Brain microvascular endothelial cell (primary cell): ENCODE measurements at regions not wholly inside any gene's neighbourhood (a gene's known extent, or its start where the extent isn't known, plus 50 kb on each side); places are given as distances from the start of the nearest gene placed in this dataset.

ENCODE experiments used
- DNase-seq: peaks from one replicate; pipeline ENCODE4 v3.0.0-alpha.2; 2020
- H3K27ac ChIP-seq: fragments of 250-450 bp; sonication (Bioruptor Pico); 2 replicates; pipeline ENCODE4 v1.5.1; 2020; ENCODE audit warnings: mild to moderate bottlenecking, moderate library complexity
- H3K27me3 ChIP-seq: fragments of 250-450 bp; sonication (Bioruptor Pico); replicated peaks from 2 replicates; pipeline ENCODE4 v1.5.1; 2020; ENCODE audit warnings: mild to moderate bottlenecking
- H3K36me3 ChIP-seq: fragments of 250-450 bp; sonication (Bioruptor Pico); replicated peaks from 2 replicates; pipeline ENCODE4 v1.5.1; 2020; ENCODE audit warnings: mild to moderate bottlenecking
- H3K4me3 ChIP-seq: 2 replicates; pipeline ENCODE4 v1.5.1; 2011; ENCODE audit warnings: low read depth, mild to moderate bottlenecking, control low read depth, low read length, moderate library complexity
- in situ Hi-C: cut with HindIII; loops from 2 replicates; pipeline ENCODE4 v1.10.0; 2017; ENCODE audit warnings: low sequenced_read_pairs, low pct_ligation_motif_present
- TF ChIP-seq, protein P1 (sequence below): IDR thresholded peaks from 2 replicates; pipeline ENCODE4 v1.5.1; 2011; ENCODE audit warnings: low read depth, mild to moderate bottlenecking, moderate library complexity, low read length, control low read depth, inconsistent platforms; ENCODE audit errors: missing control alignments

DNA sequence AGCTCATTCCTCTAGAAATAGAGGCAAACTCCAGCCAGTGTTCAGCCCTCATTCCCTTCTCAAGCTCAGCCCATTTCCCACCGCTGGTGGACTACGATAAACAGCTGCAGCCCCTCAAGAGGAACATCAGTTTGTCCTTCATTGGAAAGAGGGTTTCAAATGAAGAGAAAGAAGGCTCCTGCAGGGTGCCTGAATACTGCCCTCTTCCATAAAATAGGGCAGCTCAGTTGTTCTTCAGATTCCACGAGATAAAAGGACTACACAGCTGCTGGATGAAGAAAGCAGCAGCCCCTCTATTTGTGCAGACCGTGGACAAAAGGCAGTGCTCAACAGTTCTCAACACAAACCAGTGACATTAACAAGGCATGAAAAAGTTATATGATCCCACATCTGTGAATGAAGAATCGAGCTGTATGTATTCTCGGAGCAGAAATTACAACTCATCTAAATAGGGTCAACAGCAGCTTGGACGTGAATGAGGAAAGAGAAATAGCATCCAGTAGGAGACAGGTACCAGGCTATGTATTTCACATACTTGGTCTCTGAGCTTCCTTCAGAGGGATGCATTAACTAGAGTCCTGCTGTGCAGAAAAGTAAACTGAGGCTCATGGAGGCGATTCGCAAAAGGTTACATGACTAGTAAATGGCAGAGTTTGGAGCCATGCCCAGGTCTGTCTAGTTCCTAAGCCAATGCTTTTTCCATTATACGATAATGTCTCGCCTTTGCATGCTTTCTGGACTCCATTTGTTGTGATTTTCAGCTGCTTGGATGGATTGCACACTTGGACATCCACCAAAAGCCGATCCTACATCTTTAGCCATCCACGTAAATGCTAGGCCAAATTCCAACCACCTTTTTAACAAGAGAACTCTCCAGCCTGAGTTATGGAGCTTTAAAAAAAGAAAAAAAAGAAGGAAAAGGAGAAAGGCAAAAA, 301.2 kb upstream of the PPARGC1A start:
- TF ChIP-seq, protein P1, sequence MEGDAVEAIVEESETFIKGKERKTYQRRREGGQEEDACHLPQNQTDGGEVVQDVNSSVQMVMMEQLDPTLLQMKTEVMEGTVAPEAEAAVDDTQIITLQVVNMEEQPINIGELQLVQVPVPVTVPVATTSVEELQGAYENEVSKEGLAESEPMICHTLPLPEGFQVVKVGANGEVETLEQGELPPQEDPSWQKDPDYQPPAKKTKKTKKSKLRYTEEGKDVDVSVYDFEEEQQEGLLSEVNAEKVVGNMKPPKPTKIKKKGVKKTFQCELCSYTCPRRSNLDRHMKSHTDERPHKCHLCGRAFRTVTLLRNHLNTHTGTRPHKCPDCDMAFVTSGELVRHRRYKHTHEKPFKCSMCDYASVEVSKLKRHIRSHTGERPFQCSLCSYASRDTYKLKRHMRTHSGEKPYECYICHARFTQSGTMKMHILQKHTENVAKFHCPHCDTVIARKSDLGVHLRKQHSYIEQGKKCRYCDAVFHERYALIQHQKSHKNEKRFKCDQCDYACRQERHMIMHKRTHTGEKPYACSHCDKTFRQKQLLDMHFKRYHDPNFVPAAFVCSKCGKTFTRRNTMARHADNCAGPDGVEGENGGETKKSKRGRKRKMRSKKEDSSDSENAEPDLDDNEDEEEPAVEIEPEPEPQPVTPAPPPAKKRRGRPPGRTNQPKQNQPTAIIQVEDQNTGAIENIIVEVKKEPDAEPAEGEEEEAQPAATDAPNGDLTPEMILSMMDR, result no peak
- H3K27me3 ChIP-seq, result no peaks in the 10 kb centered on the region
- H3K4me3 ChIP-seq, result no peak overlapping the region
- H3K27ac ChIP-seq, result no peak overlapping the region
- DNase-seq, result no peak
- in situ Hi-C loops, result no loop called here
- H3K36me3 ChIP-seq, result no peaks in the 10 kb centered on the region

DNA sequence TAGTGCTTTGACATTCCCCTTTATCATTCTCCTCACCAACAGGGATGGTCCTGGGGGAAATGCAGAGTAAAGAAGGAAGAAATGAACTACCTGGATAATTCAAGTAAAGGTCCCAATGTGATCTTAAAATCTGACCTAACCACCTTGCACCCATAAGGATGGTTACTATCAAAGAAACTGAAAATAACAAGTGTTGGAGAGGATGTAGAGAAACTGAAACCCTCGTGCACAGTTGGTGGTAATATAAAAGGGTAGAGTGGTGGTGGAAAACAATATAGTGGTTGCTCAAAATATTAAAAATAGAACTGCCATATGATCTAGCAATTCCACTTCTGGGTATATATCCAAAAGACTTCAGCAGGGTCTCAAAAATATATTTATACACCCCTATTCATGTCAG, 298.6 kb upstream of the PPARGC1A start:
- no peak overlapping the region for H3K27ac ChIP-seq

DNA sequence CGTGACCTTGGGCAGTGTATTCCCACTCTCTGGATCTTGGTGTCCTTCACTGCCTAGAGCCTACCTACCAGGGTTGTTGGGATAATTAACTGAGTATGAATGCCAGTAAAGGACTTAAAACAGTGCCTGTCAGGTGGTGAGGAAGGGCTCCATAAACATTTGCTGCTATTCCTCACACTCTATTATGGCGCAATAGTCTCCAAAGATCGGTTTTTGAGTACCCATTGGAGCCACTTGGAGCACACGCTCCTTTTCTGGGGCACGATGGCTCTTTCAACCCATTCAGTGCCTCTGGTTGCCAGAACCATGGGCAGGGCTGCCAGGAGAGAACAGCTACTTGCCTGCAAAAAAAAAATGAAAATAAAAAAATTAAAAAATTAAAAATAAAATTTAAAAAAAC, 296.6 kb upstream of the PPARGC1A start:
- Histone ChIP-seq H3K36me3 (no peaks in the 10 kb centered on the region), H3K4me3 (no peak overlapping the region), H3K27ac (no peak overlapping the region), H3K27me3 (no peaks in the 10 kb centered on the region)
- no peak for DNase-seq
- in situ Hi-C loops, result no loop called here
- TF ChIP-seq, protein P1, result no peak

More for the DNA sequence above, 298.6 kb upstream of the PPARGC1A start:
- in situ Hi-C loops, result no loop called here
- TF ChIP-seq, protein P1, result no peak
- no peak overlapping the region for H3K4me3 ChIP-seq
- no peaks in the 10 kb centered on the region for H3K27me3 ChIP-seq
- no peak for DNase-seq
- H3K36me3 ChIP-seq, result no peaks in the 10 kb centered on the region

DNA sequence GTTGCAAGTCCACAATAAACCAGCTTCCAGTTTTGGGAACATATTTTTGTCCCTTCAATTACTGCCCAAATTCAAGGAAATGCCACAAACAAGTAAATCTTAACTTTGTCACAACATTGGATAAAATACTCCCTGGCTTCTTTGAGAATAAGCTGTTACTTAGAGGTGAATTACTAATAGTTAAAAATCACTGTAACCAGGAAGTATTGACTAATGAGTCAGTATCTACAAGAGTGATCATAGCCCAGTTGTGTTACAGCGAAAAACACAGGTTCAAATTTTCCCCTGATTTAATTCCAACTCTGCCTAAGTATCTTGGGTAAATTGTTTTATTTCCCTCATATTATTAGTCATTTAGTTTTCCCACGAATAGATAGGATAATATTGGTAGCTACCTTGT, 291.2 kb upstream of the PPARGC1A start:
- Histone ChIP-seq H3K27ac (no peak overlapping the region), H3K27me3 (no peaks in the 10 kb centered on the region), H3K36me3 (no peaks in the 10 kb centered on the region), H3K4me3 (no peak overlapping the region)
- no peak for DNase-seq
- TF ChIP-seq, protein P1, result no peak
- in situ Hi-C loops, result no loop called here

DNA sequence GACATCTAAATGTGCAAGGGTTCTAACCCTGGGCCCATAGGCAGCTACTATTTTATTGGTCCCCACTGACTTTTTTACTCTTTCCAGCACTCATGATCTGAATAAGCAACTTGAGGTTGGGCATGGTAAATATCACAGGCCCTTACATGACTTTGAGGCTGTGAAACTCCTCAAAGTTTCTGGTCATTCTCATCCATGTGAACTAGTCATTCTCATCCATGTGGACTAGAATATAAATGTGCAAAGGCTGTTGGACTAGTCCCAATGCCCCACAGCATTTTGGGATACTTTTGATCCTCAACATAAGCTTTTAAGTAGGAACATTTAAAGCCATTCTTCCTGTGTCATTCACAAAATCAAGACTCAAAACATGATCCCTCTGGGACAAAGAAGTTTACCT, 290.7 kb upstream of the PPARGC1A start:
- DNase-seq, result no peak
- Histone ChIP-seq H3K4me3 (no peak overlapping the region), H3K36me3 (no peaks in the 10 kb centered on the region), H3K27ac (no peak overlapping the region), H3K27me3 (no peaks in the 10 kb centered on the region)
- TF ChIP-seq, protein P1, result no peak
- in situ Hi-C loops, result no loop called here
